ENCODE measurements at regions not wholly inside any gene's neighbourhood (a gene's known extent, or its start where the extent isn't known, plus 50 kb on each side); places are given as distances from the start of the nearest gene placed in this dataset.

- TF ChIP-seq POLR2A (IDR thresholded peaks at IDR 0.05; ENCODE audit: low read length) (no peak), GATA1 (IDR thresholded peaks at IDR 0.05; ENCODE audit: low read depth, low read length) (no peak)
These were observed 1679.1 kb upstream of the PCDH20 start for GRCh38 chr13:63094717-63095116.
